ENCODE measurements at regions not wholly inside any gene's neighbourhood (a gene's known extent, or its start where the extent isn't known, plus 50 kb on each side); places are given as distances from the start of the nearest gene placed in this dataset.

DNA sequence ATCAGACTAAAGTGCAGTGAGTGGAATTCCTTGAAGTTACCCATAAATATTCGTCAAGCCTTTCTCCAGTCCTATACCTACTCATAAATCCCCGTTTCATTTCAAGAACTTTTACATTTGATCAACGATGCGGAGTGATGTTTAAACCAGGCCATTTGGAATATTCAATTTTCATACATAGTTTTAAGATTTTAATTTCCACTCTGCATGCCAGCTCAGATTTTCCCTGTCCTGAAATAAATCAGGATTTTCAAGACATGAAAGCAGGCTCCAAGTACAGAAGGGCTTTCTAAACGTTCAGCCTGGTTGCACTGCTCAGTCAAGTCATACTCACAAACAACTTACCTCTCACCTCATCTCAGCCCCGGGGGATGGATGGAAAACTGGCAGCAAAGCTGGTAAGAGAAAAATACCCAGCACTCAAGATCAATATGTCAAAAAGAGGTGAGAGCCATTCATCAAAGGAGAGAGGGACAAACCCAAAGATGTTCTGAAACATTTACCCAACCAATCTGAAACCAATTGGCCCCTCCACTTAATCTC is 418.5 kb downstream of the PLPP3 start:
- TF ChIP-seq, protein P1, sequence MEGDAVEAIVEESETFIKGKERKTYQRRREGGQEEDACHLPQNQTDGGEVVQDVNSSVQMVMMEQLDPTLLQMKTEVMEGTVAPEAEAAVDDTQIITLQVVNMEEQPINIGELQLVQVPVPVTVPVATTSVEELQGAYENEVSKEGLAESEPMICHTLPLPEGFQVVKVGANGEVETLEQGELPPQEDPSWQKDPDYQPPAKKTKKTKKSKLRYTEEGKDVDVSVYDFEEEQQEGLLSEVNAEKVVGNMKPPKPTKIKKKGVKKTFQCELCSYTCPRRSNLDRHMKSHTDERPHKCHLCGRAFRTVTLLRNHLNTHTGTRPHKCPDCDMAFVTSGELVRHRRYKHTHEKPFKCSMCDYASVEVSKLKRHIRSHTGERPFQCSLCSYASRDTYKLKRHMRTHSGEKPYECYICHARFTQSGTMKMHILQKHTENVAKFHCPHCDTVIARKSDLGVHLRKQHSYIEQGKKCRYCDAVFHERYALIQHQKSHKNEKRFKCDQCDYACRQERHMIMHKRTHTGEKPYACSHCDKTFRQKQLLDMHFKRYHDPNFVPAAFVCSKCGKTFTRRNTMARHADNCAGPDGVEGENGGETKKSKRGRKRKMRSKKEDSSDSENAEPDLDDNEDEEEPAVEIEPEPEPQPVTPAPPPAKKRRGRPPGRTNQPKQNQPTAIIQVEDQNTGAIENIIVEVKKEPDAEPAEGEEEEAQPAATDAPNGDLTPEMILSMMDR (IDR thresholded peaks at IDR 0.05; ENCODE audit: extremely low read depth, missing control alignments) = no peak
- no peak for DNase-seq (ENCODE audit: low spot score)

DNA sequence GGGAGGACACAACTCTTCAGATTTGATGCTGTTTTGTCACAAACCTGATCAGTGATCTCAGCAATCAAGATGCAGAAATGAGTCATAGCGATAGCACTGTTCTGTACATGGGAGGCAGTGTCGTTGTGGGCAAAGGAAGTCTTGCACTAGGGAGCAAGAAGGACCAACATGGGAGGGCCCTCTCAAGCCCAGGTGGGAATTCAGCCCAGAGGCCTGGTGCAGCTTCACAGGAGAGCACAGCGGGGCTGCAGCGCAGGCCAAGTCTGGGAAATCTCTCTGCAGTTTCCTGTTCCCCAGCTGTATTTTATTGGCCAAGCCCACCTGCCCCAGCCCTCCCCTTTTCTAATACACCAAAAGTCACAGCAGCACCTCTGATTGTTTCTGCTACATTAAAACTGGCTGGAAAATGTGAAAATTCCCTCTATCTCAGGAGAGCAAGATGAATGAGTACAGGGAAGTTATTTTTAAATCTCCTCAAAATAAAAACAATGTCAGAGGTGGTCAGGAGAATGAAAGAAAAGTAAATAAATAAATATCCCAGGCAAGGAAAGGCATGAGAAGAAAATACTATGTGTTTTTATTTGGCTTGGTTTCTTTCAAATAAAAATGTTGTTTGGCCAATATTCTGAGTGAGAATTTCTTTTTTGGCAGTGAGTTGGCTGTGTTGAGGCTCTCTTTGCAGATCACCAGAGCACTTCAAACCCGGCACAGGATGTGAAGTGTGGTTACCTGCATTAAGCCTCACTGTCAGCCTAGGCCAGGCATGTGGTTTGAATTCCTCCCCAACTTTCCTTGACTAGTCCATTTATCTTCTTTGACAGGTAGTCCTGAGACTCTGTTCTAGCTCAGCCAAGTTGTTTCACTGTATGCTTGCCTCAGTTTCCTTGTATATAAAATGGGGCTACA is 422.1 kb downstream of the PLPP3 start:
- DNase-seq (ENCODE audit: low spot score) = no peak
- TF ChIP-seq, protein P1 (IDR thresholded peaks at IDR 0.05; ENCODE audit: extremely low read depth, missing control alignments) = no peak

DNA sequence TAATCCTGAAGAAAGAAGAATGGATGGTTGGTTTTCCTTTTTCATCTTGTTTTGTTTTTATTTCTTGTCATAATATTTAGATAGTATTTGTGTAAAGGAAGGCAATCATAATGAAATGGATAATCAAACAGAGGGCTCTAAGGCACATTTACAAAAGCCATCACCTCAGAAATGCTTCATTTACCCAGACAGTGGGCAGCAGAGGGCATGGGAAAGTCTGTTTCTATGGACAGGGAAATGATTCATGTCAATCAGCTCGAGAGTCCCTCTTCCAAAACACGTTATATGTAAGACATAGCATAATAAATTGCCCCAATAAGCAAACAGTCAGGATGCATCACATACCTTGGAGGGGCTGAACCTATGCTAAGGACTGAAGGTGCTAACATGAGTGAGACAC is 426.1 kb downstream of the PLPP3 start:
- DNase-seq (ENCODE audit: low spot score) = no peak
- TF ChIP-seq, protein P1 (IDR thresholded peaks at IDR 0.05; ENCODE audit: extremely low read depth, missing control alignments) = no peak

DNA sequence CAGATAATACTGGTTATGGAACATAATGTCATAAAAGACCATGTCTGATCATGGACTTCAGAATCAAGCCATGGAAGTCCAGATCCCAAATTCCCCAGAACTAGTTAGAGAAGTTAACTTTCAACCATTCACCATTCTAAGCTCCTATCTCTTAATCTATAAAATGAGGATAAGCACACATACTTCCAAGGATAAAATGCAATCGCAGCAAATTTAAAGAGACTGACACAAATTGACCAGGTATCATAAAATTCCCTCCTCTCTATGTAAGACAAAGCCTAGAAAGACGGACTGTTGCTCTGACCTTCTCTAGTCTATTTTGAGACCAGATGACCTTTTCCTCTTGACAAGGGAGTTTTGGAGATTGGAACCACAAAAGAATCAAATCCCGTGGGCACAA is 426.7 kb downstream of the PLPP3 start:
- TF ChIP-seq, protein P1 (IDR thresholded peaks at IDR 0.05; ENCODE audit: extremely low read depth, missing control alignments) = no peak
- no peak for DNase-seq (ENCODE audit: low spot score)

- TF ChIP-seq, protein P1 (IDR thresholded peaks at IDR 0.05; ENCODE audit: extremely low read depth, missing control alignments) = no peak
- DNase-seq (ENCODE audit: low spot score) = no peak
Observed at GRCh38 chr1:56151402-56151801, 428.0 kb downstream of the PLPP3 start.

GRCh38 chr1:56150441-56151215 is 428.7 kb downstream of the PLPP3 start:
- no peak for DNase-seq (ENCODE audit: low spot score)
- TF ChIP-seq, protein P1 (IDR thresholded peaks at IDR 0.05; ENCODE audit: extremely low read depth, missing control alignments) = no peak

DNA sequence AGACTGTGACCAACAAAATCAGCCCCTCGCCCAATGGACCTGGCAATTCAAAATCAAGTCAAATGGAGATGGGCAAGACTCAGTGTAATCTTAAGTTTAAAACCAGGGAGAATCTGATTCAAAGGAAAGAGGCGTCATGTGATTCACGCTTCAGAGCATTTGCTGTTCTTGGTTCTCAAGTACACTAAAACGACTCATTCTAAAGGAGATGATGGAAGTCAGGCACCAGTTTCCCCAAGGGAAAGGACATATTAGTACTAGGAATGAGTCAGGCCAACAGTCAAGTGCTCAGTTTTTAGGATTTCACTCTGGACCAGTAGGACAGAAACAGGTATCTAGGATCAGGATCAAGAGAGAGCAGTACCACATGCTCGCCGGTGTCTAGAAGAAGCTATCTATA is 429.6 kb downstream of the PLPP3 start:
- TF ChIP-seq, protein P1 (IDR thresholded peaks at IDR 0.05; ENCODE audit: extremely low read depth, missing control alignments) = no peak
- DNase-seq (ENCODE audit: low spot score) = no peak

Data from GM20000 (cell line).